Pons (tissue), 1 donor: ENCODE measurements at regions not wholly inside any gene's neighbourhood (a gene's known extent, or its start where the extent isn't known, plus 50 kb on each side); places are given as distances from the start of the nearest gene placed in this dataset.

Experiments
- DNase-seq: peaks from one replicate; pipeline ENCODE4 v3.0.0-alpha.2; 2016; ENCODE audit warnings: low spot score

GRCh38 chr6:156190270-156190669, 586.9 kb upstream of the ARID1B start:
- DNase-seq, result no peak

- no peak for DNase-seq
These were observed 587.5 kb upstream of the ARID1B start for GRCh38 chr6:156189714-156190113.

DNA sequence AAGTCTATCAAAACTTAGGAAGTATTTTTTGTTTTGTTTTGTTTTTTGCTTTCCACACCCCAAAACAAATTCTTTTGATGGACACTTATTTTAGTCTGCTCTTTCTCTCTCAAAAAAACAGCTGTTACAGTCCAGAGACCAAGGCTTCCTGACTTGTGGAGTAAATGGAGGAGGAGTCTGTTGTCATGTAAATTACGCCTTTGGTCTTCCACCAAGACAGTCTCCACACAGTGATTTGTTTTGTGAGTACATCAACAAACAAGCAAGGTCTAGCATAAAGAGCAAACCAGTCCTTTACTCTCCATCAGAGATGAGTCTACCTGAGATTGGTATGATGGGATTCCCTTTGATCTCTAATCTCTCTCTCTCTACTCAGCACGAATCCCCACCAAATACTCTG, 588.0 kb upstream of the ARID1B start:
- DNase-seq, result no peak

- no peak for DNase-seq
These were observed 592.1 kb upstream of the ARID1B start for GRCh38 chr6:156185113-156185512.

DNA sequence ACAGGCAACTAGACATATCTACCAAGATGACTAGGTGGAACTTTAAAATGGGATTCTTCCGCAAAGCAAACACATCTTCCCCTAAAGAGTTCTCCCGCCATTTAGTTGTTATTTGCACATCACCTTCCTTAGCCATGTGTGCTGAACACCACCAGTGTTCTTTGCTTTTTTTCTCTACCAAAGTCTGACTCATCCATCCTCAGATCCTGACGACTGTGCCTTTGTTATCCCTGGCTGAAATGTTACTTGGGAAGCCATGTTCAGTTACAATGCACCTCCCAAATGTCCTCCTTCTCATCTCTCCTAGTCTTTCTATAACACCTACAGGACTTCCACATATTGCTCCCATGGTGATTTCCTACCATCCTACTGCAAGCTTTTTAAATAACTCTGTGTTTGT, 593.5 kb upstream of the ARID1B start:
- DNase-seq, result no peak

DNA sequence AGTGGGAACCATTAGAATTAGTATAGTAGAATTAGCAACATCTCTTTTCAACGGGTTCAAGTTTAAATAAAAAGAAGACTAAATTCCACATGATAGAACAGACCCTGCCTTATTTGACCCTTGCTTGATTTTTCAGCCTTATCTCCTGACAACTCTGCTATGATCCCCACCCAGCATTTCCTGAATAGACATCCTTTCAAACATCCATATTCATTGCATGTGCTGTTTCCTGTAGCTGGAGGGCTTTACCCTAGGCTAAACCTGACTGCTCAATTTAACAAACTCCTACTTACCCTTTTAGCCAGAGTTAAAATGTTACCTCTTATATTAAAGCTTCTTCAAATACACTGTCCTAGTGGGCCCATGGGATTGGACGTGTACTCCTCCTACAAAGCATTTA, 594.8 kb upstream of the ARID1B start:
- DNase-seq, result no peak

DNA sequence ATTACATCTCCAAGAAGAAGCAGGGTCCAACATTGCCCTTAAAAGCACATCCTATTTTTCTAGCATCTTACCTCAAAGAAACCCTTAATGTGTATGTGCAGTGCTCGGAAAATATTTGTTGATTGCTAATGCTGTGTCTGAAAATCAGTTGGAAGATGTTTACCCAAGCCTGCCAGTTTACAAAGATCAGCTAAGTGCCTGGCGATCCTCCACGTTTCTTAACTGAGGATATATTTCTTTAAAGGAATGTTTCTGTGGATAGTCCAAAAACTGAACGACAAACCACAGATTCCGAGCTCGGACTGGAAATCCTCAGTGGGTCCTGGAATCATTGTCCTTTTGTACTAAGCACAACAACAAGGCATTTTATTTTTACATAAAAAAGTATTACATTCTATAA, 595.7 kb upstream of the ARID1B start:
- no peak for DNase-seq

DNA sequence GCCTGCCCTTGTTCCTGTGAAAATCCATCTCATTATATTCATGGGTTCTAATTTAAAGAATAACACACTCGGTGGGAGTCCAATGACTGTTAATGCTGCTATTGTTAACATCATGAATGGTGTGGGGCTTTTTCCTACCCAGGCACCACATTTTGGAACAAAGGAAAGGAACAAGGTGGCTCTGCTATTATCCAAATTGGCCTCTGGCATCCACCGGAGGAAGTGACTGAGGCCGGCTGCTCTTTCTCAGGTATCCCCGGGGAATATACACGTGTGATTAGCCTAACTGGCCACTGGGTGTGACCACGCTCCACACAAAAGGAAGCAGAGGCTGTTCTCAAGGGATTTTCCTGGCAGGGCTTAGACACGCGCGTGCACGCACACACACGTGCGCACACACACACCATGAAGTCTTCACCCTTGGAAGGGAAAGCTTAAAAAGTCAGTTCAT, 601.2 kb upstream of the ARID1B start:
- peak; percentile 9 for DNase-seq

GRCh38 chr6:156175433-156175832, 601.7 kb upstream of the ARID1B start:
- no peak for DNase-seq

DNA sequence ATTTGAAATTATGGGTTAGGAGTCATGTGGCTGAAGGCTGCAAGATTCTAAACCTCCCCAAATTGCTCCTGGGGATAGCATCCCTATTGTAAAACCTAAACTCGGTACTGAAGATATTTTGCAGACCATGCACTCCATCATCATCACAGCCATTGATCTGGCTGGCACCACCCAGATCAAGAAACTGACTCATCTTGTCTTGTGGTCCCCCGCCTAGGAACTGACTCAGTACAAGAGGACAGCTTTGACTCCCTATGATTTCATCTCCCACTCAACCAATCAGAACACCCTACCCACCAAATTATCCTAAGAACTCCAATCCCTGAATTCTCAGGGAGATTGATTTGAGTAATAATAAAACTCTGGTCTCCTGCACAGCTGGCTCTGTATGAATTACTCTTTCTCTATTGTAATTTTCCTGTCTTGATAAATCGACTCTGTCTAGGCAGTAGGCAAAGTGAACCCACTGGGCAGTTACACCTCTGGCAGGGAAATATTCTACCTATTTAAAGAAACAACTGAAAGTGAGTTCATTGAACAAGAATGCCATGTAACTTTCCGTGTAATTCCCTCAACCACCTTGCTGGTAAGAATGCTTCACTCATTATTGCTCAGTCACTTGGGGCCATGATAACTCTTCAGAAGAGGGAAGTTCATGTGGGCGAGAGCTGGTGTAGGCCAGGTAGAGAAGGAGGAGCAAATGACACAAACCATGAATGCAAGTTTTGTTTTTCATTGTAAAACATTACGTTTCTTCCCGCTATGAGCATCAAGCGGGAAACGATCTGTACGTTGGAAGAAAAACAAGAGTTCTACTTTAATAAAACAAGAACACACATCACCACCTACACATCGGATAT, 602.9 kb upstream of the ARID1B start:
- DNase-seq, result no peak

DNA sequence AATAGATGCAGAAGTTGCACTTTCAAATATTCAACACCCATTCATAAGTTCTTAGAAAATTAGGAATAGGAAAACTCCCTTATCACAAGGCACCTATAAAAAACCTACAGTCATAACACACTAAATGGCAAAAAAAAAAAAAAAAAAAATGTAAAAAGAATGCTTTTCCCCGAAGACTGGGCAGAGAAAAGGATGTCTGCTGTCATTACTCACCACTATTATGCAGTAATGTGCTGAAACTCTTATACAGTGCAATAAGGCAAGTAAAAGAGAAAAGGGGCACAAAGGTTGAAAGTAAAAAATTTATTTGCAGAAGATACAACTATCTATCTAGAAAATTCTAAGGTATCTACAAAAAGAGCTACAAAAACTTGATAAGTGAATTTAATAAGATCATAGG, 607.8 kb upstream of the ARID1B start:
- DNase-seq, result no peak

DNA sequence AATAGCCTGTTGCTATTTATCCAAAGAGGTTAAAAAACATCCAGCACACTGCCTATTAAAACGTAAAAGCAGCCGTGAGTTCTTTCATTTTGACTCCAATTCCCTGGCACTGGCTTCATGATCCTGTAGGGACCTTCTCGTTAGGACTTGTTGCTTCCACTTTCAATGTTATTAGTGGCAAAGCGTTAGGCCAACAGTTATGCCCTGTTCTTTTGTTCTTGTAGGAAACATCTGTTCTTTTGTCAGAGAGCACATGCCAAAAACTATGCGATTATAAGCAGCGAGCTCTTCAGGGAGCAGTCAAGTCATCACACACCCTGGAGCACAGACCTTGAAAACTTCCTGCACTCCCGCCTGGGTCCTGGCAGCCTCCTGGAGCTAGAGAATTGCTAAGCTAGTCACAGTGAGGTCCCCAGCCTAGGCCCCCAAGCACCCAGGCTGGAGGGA, 609.5 kb upstream of the ARID1B start:
- no peak for DNase-seq

- DNase-seq, result no peak
These were observed 610.1 kb upstream of the ARID1B start for GRCh38 chr6:156167016-156167624.

- no peak for DNase-seq
These were observed 611.1 kb upstream of the ARID1B start for GRCh38 chr6:156166093-156166492.

DNA sequence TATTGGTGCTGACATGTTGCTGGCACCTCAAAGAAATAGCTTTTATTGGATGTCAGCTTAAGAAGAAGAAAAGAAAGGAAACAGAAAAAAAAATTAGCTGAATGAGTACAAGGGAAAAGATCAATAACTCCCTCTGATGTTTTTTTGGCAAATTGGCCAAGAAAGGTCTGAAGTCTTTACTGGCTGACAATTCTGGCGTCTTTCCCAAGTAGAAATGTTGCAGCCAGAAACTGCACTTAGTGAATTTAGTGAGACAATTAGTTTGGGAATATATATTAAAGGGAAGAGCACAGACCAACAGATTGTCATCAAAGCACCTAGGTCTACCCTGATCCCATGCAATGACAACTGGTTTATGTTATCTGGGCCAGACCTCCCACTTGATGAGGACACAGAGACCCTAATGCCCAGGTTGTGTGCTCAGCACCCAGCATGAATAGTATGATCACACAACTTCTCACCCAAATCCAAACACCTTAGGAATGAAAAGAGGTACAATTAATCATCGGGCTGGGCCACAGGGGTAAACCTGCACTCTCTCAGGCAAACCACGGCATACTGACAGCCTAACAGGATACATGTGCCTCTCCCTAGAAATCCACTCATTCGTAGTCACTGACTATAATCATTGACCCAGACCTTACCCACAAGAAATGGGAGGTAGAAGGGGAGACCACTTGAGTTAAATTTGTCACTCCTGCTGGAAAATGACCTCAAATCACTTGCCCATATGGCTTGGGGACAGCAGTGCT, 612.3 kb upstream of the ARID1B start:
- DNase-seq, result no peak

DNA sequence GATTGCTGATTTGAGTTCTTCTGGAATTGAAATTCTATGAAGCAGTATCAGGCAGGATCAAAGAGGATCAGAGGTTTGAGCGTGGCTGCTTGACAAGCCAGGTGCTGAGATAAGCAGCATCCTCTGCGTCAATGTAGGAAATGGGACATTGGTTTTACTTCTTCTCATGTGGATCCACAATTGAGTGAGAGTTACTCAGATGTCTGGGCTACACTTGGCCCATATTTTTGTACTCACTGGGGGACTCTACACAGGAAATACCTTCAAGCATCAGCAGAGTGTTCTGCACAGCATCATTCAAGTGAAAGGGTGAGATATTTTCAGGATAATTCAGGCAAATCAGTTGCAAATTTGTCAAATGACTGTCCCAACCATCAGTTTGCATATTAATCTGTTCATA, 613.9 kb upstream of the ARID1B start:
- DNase-seq, result no peak

DNA sequence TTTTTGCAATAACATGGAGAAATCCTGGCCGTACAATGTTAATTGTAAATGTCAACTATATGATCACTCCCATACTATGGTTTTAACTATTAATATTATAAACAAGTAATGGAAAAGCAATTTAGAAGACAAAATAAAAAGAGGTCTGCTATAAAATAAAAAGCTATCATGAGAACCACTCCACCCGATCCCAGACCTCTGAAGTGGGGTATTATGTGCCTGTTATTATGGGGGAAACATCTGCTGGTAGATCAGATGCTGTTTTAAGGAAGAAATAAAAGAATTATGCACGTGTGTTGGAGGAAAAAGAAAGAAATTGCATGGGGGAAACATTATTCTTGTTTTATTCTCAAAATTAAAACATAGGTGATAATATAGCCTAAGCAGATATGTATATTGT, 615.7 kb upstream of the ARID1B start:
- DNase-seq, result no peak

DNA sequence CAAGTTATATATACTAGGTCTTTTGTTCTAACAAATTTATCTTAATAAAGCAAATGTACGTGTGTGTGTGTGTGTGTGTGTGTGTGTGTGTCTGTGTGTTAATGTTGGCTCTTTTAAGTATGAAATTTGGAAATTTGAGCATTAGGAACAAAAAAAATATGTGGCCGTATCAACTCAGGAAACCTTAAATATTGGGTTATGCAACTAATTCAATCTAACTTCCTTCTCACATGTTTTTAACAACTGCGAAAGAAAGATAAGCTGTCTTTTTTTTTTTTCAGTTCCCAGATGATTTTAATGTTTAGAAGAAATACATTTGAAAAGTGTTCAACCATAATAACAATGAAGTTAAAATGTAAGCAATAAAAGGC, 616.4 kb upstream of the ARID1B start:
- no peak for DNase-seq

DNA sequence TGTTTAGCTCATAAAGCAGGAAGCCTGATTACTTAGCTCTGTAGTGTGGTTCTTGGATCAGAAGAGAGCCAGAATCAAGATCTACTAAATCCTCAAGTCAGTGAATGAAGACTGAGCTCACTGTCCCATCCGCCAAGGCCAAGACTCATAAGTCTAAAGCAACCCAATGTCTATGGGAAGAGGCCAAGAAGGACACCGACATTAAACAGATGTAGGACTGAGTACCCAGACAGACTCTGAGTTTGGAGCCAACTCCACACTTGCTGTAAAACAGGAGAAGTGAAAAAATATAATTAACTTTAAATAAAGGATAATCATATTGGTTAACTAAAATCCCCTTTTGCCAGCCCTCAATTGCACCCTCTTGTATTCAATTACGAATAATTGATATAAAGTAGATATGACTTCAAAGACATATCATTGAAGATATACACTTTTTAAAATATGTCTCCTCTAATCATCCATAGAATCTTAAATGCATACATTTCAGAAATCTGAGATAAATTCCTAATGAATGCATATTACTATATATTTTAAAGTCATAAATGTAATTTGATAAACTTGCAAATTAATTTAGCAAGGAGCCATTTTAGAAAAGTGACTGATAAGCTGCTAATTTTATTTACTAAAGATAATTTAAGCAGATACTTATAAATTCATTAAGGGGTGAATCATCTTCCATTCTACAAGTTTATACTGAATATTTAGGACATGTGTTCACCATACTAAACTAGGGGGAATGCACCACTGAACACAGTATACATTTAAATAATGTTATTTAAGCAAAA, 617.0 kb upstream of the ARID1B start:
- DNase-seq, result no peak

DNA sequence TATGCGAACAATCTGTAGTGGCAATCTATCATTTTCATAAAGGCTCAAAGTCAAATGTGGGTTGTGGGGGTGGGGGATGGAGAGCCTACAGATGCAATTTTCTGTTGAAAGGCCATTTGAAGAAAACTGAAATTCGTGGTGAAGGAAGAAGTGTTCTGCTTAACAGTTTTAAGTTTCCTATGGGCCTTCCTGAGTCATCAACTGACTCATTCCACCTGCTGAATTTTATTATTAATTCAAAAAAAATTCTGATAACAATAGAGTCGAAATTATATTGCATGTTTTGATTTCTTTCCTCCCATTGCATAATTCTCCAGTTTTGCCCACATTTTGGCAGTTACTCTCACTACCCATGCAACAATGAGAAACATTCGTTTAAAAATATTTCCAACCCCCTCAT, 622.3 kb upstream of the ARID1B start:
- DNase-seq, result no peak

DNA sequence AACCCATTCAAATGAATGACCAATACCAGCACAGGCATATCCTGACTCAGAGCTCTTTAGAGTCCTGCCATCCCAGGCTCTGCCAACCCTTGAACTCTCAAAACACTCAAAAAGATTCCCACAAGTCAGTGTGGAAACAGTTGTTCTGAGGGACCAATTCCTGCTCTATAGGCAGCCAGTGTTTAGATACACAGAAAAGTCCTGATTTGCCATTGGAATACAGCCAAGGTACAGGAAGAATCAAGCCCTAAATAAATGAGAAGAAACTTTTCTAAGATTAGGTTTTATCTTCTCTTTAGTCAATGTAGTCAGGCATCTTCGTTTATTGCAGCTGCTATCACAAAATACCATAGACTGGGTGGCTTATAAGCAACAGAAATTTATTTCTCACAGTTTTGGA, 626.8 kb upstream of the ARID1B start:
- no peak for DNase-seq

DNA sequence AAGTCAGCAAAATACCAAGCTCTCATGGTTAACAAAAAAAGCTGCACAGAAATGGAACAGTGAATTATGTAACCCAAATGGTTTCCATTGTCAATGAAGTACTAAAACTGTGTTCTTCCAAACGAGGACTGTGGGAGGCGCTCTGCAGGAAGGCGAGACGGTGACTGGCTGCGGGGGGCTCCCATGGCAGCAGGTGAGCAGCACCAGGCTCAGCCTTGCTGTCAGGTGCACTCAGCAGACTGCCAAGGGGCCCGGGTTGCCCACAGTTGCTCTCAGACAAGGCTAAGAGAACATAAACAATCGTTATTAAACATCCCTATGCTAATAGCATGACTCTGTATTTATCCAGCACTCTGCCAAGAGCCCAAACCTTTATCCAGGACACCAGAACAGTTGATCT, 630.3 kb upstream of the ARID1B start:
- DNase-seq, result no peak
